ENCODE measurements at regions not wholly inside any gene's neighbourhood (a gene's known extent, or its start where the extent isn't known, plus 50 kb on each side); places are given as distances from the start of the nearest gene placed in this dataset.

DNA sequence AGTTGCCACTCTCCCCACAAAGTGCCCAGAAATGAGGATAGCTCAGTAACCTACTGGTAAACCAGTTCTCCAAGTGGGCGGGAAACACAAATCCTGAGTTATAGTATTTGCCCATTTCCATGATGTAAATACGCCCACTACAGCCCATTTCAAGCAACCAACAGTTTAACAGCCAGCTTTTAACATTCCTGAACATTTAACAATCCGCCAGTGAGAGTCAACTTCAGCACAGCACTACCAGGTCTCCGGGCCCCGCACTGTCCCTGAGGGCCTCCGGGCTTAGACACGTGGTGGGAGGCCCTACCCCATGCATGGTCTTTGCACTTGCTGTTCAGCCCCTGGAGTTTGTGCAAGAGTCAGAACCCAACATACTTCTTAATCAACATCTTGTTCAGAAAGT, 132.0 kb upstream of the CTTNBP2NL start:
- no peak for DNase-seq (ENCODE audit: low read depth, low spot score)

DNA sequence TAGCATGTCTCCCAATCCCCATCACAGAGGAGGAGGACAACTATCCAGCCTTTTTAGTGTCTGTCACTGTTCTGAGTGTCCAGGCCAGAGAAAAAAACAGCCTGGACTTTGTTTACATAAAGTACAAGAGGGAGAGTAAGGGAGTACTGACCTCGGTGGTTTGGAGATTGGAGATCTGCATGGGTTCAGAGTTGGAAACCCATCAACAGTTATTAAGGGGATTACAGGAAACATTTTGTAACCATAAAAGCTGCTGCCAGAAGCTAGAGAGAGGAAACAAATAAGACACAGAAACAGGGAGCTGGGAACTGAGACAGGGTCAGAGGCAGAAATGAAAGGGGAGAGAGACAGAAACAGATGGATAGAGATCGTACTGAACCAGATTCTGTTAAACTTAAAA, 131.5 kb upstream of the CTTNBP2NL start:
- DNase-seq (ENCODE audit: low read depth, low spot score) = no peak

DNA sequence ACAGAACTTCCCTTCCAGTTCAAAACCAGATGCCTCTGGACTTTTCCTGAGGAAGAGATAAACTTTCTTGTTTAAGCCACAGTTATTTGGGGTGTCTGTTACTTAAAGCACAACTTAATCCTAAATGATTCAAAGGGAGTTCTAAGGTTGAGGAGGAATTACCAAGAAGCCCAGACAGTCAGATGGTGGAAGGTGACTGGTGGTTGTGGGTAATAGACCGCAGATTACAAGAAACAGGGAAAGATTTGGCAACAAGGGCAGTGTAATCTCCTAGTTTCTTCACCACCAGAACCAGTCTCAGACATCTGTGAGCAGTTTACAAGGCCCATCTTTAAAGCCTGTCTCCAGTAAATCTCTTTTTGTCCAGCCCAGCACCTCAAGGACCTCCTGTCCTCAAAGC, 130.1 kb upstream of the CTTNBP2NL start:
- no peak for DNase-seq (ENCODE audit: low read depth, low spot score)

DNA sequence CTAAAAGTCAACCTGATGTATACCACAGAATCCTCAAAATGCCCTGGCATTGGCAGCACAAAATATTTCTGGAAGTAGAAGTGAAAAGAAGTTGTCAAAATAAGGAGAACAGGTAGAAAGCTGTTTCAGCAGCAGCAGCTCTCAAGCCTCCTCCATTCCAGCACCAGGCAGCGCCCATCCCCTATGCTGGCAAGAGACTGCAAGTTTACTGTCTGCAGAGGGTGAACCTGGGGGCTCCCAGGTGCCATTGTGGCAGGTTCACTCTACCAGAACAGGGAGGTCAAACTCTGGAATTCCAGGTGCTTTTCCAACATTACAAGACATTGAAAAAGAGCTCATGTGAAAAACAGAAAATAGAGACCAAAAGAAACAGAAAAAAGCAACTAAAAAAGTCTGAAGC, 128.8 kb upstream of the CTTNBP2NL start:
- DNase-seq (ENCODE audit: low read depth, low spot score) = no peak

DNA sequence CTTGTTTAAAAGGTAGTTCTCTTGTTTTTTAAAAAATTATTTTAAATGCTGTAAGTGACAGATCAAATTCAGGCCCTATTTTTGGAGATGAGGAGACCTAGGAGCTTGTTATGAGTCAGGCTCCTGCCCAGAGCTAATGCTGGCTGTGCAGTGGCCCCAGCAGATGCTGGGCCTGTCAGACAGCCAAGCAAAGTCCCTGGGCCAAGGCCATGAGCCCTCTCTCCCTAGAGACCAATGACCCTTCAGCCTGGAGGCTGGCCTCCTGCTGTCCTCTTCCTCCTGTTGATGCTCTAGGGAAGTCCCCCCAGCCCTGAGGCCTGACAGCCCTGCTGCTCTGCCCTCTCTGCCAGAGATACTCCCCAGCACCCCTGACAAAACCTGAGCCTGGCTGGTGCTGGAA, 128.1 kb upstream of the CTTNBP2NL start:
- DNase-seq (ENCODE audit: low read depth, low spot score) = no peak

DNA sequence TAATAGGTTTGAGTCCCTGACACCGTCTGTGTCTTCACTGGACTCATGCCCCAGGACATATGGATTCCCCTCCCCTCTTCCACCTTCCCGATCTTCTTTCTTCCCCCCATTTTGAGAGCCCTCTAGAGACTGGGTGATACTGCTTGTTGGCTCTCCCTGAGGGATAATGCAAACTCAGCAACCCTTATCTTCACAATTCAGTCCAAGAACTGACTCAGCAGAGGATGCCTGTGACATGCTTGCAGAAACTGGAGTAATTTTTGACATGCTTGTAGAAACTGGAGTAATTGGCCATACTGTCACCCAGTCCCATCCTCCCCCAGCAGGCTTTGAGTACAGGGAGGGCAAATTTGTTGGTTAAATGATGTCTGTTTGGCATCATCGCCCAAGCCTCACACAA, 127.6 kb upstream of the CTTNBP2NL start:
- no peak for DNase-seq (ENCODE audit: low read depth, low spot score)

DNA sequence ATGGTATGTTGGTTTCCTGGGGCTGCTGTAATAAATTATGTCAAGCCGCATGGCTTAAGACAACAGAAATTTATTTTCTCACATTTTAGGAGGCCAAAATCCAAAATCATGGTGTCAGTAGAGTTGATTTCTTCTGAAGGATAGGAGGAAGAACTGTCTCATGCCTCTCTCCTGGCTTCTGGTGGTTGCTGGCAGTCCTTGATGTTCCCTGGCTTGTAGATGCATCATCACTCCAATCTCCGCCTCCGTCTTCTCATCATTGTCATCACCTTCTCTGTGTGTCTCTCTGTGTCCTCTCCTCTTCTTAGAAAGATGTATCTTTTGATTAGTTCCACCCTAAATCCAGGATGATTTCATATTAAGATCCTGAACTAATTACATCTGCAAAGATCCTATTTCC, 124.7 kb upstream of the CTTNBP2NL start:
- no peak for DNase-seq (ENCODE audit: low read depth, low spot score)

DNA sequence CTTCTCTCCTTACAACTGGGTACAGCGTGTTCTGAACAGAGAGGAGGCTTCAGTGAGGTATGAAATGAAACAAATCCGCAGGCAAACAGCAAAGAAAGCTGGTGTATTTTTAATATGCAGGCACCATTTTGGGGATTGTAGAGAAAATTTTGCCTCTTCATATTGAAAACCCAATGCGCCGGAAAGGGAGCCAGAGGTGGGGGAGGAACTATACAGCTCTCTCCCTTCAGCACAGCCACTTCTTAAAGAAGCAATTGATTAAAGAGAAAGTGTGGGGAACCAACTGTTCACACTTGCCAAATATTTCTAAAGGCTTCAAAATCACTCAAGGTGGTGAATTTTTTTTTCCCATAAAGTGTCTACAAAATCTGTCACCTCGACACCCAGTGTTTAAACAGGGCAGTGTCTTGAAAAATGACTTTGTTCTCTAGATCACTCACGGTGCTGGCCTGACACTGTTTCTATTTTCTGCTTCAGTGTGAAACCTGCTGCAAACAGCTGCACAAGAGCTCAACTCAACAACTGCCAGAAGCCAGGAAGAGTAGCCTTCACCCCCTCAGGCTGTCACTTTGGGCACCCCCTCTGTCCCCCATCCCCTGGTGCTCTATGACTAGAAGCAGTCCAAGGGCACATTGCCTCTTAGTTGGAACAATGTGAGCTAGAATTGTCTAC, 123.8 kb upstream of the CTTNBP2NL start:
- DNase-seq (ENCODE audit: low read depth, low spot score) = no peak

DNA sequence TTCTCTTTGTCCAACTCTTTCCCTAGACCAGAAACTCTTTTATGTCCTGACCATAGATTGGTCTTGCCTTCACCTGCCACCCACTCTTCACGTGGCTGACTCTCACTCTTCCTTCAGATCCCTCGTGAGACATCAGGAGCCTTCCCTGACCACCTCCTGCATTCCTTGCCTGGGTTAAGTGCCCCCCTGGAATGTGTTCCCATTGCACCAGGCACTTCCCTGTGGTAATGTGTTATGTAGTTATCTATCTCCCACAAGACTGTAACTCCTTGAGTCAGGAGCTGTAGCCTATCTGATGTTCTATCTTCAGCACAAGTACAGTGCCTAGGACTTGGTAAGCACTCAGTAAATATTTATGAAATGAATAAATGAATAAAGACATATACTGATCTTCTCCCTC, 111.2 kb upstream of the CTTNBP2NL start:
- no peak for DNase-seq (ENCODE audit: low read depth, low spot score)

DNA sequence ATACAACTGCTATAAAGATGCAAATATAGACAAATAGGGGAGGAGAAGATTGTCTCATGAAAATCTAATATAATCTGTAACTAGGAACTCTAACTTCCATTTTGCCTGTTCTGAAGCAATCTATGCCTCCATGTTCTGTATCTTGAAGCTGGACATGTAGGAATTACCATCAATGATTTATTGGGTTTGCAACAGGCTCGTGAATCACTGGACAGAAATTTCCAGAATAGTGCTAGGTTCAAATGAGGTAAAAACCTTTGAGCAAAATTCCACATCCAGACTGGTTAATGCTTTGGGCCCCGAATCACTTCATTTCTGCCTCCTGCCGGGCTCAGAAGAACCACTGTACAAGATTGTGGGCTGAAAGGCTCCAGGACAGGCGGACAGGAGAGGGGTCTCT, 110.7 kb upstream of the CTTNBP2NL start:
- no peak for DNase-seq (ENCODE audit: low read depth, low spot score)

DNA sequence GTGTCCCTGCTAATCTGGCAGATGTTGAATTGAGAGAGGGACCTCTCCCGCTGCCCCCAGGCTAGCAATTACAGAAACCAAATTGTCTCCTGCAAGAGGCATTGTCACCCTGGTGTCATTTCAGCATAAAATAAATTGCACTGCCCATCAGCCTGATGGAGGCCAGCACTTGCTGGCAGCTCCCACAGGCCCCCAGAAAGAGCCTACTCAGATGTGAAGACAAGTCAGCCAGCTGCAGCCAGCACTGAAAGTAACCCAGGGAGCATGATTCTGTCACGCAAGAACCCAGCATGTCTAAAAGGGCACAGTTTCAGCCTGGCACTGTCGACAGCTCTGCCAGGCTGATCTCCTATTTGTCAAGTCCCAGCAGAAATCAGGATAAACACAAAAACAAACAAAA, 110.3 kb upstream of the CTTNBP2NL start:
- DNase-seq (ENCODE audit: low read depth, low spot score) = no peak

DNA sequence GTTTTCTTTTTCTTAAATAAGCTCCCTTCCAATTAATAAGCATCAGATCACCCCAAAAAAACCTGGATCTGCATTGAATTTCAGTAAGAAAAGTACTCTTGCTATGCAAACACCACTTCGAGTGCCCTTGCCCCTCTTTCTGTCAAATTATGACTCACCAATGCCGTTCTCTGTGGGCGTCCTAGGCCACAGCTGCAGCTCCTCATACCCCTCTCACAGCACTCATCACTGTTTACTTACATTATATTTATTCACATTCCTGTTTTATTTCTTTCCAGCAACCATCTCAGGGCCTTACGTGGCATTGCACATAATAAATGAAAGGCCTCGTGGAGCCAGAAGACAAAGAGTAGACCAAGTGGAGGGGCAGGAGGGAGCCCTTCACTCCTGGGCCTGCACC, 99.1 kb upstream of the CTTNBP2NL start:
- DNase-seq (ENCODE audit: low read depth, low spot score) = no peak

DNA sequence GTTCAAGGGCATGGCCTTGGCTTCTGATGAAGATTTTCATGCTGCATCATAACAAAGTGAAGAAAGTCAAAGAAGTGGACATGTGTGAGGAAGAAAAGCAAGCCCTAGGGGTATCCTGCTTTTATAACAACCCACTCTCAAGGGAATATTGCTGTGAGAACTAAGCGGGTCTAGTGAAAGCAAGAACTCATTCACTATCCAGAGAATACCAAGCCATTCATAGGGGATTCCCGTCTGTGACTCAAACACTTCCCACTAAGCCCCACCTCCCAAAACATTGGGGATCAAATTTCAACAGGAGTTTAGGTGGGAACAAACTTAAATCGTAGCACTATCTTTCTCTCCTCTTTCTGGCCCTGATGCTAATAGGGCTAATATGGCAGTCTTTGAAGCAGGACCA, 98.5 kb upstream of the CTTNBP2NL start:
- DNase-seq (ENCODE audit: low read depth, low spot score) = no peak

DNA sequence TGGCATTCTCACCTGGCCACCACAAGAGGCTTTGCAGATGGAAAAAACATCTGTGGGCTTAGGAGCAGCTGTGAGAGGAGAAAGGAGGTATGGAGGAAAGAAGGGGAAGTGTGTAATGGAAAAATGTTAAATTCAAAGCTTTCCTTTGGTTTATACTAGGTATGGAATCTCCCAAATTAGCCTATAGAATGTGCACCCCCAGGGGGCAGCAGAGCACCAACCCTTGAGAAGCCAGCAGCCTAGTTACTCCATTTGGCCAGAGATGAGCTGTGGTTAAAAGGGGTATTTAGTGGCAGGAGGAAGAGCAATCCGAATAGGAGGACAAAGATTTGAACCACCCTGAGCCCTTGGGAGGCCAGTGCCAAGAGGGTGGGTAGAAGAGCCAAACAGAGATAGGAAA, 97.5 kb upstream of the CTTNBP2NL start:
- DNase-seq (ENCODE audit: low read depth, low spot score) = peak; percentile 30

DNA sequence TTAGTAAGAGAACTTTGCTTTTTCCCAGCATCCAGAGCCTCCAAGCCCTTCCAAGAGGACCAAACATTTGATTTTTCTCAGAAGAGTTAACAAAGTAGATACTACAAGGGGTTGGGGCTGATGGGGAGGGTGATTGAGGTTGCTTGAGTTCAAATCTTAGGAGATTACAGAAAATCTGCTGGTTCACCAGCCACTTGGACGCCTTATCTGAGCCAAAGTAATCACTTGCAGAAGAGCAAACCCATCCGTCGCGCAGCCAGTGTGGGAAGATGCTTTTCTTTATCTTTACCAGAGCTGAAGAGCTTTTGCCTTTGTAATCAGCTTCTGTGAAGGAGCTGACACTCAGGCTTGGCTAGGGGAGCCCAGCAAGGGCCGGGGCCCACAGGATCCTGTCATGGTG, 91.9 kb upstream of the CTTNBP2NL start:
- DNase-seq (ENCODE audit: low read depth, low spot score) = no peak

DNA sequence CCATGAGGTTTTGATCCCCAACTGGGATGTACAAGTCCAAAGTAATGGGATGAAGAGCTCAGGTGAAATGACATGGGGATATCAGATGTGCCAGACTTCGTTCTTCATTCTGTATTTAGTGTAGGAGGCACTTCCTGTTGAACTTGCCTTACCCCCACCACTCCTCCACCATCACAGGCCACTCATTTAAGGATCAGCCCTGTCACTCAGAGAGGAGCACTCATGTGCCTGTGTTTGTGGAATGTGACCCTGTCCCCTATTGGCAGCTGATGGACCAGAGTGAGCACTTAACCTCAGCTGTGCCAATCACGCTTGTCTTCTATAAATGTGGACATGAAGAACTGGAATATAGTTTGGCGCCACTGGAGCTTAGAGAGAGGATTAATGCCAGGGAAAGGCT, 91.4 kb upstream of the CTTNBP2NL start:
- DNase-seq (ENCODE audit: low read depth, low spot score) = no peak

DNA sequence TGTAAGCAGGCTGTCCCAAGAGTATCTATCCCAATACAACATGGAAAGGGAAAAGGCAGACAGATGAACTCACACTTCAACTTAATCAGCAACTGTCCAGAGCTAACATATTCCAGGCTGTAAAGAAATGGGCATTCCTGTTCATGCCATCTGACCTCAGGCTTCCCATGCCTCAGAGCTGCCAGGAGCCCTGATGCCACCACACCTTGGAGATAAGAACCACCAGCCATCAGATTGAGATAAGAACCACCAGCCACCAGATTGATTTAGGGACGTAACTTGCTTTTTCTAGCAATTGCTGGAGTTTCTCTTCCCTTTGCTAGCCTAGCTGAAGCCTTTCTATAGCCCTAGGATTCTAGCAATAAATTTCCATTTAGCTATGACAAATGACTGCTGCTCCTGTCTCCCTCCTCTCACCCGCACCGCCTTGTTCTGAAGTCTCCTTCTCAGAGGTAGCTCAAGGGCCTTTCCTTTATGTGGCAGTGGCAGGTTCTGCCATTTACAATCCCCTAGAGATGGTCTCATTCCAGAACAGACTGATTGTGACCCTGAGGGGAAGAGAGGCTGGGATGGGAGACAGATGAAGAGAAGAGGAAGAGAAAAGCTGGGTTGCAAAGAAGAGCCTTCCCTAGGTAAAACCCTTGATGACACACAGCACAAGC, 88.0 kb upstream of the CTTNBP2NL start:
- no peak for DNase-seq (ENCODE audit: low read depth, low spot score)

DNA sequence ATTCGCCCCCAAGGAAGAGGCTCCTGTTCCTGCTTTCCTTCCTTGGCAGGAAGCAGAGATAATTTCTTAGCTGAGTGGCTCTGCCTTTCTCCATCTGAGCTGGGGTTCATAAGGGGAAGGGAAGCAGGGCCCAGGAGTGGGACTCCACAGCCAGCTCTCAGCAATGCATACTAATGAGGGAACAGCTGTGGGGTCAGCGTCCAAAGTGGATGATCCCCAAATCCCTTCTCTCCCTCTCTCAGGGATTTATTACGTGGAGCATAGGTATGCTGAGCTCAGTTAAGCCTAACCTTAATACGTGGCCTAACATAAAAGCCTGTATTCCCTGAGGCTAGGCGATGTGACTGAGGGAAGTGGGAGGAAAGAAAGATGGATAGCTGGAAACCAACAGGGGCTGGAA, 87.3 kb upstream of the CTTNBP2NL start:
- DNase-seq (ENCODE audit: low read depth, low spot score) = no peak

DNA sequence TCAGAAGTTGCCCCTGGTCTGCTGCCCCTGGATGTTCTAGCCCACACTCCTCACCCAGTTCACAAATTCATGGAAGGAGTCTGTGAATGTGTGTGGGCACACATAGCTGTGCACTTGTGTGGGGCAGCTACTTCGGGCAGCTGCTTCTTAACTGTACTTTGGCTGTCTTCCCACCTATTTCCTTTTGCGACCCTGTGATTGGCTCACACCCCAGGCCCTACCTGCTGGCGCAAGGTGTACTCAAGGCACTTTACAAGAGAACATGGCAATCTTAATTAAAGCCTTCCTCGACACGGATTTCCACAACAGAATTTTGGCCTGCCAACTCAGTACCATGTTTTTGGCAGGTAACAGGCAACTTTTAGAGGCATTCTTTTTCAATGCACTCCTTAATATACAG, 86.5 kb upstream of the CTTNBP2NL start:
- no peak for DNase-seq (ENCODE audit: low read depth, low spot score)

DNA sequence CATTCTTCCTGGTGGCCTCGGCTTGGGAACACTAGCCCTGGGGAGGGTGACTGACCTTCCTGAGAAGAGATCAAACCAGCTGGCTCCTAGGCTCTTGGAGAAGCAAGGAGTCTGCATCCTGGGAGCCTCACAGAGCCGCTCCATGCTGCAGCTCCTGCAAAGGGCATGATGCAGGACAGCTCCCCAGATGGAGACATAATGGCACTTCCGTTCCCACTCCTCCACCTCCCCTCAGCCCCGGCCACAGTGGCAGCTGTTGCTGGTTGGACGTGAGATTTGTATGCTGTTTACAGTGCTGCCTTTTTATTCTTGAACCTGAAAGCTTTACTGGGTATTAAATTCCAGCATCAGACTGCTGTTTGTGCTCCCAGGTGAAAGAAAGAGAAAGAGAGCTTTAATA, 83.7 kb upstream of the CTTNBP2NL start:
- DNase-seq (ENCODE audit: low read depth, low spot score) = no peak

DNA sequence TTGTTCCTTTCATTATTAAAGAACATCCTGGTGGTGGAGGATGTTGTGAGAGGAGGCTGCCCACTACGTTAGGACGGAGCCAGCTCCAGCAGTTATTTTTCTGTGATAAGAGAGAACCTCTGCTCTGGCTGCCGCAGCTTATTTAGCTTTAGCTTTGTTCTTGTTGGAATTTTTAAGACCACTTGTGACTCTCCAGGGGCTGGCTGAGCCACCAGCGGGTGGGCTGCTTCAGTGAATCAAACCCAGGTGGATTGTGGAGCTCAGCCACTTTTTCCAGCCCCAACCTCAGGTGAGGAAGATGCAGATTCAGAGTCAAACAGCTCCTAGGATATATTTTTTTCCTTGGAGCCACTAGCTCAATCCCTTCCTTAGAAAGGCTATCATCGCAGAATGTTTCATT, 83.1 kb upstream of the CTTNBP2NL start:
- DNase-seq (ENCODE audit: low read depth, low spot score) = no peak

DNA sequence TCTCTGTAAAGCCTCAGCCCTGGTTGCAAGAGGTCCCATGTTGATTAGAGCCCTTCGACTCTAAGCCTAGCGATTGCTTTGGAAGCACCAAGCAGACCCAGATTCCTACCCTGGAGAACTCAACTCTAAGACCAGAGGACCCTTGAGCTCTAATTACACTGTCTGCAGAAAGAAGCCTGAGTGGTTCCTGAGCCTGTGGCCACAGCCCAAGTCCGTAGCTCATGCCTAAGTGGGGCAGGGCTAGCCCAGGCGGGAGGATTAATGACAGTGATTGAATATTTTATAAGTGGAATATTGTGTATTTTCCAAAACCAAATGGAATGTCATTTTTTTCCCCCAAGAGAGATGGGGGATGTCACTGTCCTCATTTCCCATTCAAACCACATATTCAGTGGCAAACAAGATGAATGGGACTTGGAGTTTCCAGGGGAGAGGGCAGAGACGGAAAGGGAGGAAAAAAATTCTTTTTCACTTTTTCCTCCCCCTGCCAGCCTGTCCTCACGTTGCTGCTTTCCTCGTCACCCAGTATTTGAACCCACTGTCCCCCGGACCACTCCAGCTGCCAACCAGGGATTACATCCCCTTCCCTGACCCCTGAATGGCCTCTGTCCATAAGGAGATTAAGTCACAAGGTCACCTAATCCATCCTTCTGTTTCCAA, 79.6 kb upstream of the CTTNBP2NL start:
- no peak for DNase-seq (ENCODE audit: low read depth, low spot score)

DNA sequence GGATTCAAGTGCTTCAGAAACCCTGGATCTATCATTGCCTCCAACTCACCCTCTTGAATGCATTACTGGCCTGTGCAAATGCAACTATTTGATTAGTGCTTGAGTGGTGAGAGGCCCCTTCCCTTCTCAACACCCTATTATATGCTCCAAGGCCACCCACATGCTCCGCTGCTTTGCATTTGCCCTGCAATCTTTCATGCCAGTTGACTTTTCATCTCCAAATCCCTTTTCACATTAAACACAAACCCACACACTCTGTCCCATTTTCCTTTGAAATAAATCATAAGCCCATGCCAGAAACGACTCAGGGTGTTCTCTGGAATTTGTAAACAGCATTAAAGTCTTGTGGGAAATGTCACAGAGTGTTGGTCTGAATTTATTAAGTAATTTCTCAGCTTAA, 78.9 kb upstream of the CTTNBP2NL start:
- no peak for DNase-seq (ENCODE audit: low read depth, low spot score)
